Hematopoietic multipotent progenitor cell (in vitro differentiated cells): ENCODE measurements at regions not wholly inside any gene's neighbourhood (a gene's known extent, or its start where the extent isn't known, plus 50 kb on each side); places are given as distances from the start of the nearest gene placed in this dataset.

ENCODE experiments used
- DNase-seq, 3 donors: peaks; one replicate each; pipeline ENCODE4 v3.0.0-alpha.2; 2011 to 2015; ENCODE audit warnings: low read depth in 2 of 3, low spot score in 2 of 3

- no peak for DNase-seq
Measured at GRCh38 chr15:70260580-70260979, 162.9 kb upstream of the TLE3 start.

GRCh38 chr15:70259640-70260508 is 162.2 kb upstream of the TLE3 start:
- DNase-seq: no peak

GRCh38 chr15:70259028-70259424 is 161.3 kb upstream of the TLE3 start:
- peak; percentile 31 to 78 (median 77) for DNase-seq

- DNase-seq: peak; percentile 26 to 95 (median 87)
Measured at GRCh38 chr15:70258369-70259027, 160.8 kb upstream of the TLE3 start.

- DNase-seq: peak in 1 of 3 donors; percentile 55
Measured at GRCh38 chr15:70257573-70258248, 160.0 kb upstream of the TLE3 start.

- DNase-seq: no peak
Measured at GRCh38 chr15:70257047-70257446, 159.3 kb upstream of the TLE3 start.

- no peak for DNase-seq
Measured at GRCh38 chr15:70254311-70254869, 156.7 kb upstream of the TLE3 start.

GRCh38 chr15:70253461-70254156 is 155.9 kb upstream of the TLE3 start:
- DNase-seq: no peak

- no peak for DNase-seq
Measured at GRCh38 chr15:70252951-70253320, 155.2 kb upstream of the TLE3 start.

- DNase-seq: no peak
Measured at GRCh38 chr15:70252056-70252950, 154.6 kb upstream of the TLE3 start.

GRCh38 chr15:70251246-70251990 is 153.7 kb upstream of the TLE3 start:
- no peak for DNase-seq

- no peak for DNase-seq
Measured at GRCh38 chr15:70250208-70251201, 152.8 kb upstream of the TLE3 start.

- DNase-seq: no peak
Measured at GRCh38 chr15:70249616-70250015, 151.9 kb upstream of the TLE3 start.

GRCh38 chr15:70248116-70249025 is 150.7 kb upstream of the TLE3 start:
- DNase-seq: no peak

GRCh38 chr15:70247281-70247680 is 149.6 kb upstream of the TLE3 start:
- DNase-seq: no peak

- DNase-seq: no peak
Measured at GRCh38 chr15:70246623-70247220, 149.0 kb upstream of the TLE3 start.
